Urinary bladder (tissue), 3 donors: ENCODE measurements at regions not wholly inside any gene's neighbourhood (a gene's known extent, or its start where the extent isn't known, plus 50 kb on each side); places are given as distances from the start of the nearest gene placed in this dataset.
"Not testable (repeated sequence)": the region's sequence is repeated elsewhere in the genome, so short reads cannot be mapped to it uniquely, and the experiment has no call there.

Experiments
- DNase-seq: peaks from one replicate; pipeline ENCODE4 v3.0.0-alpha.2; 2015; ENCODE audit errors: extremely low spot score
- H3K27ac ChIP-seq: one replicate; pipeline ENCODE4 v1.5.1; 2013; ENCODE audit warnings: low read depth, mild to moderate bottlenecking, moderate library complexity
- H3K36me3 ChIP-seq: one replicate; pipeline ENCODE4 v1.6.1; 2013; ENCODE audit warnings: mild to moderate bottlenecking, moderate library complexity; ENCODE audit not compliant: insufficient read depth
- H3K4me1 ChIP-seq: one replicate; pipeline ENCODE4 v1.6.1; 2013; ENCODE audit warnings: mild to moderate bottlenecking, moderate library complexity; ENCODE audit not compliant: insufficient read depth
- H3K4me3 ChIP-seq: one replicate; pipeline ENCODE4 v1.5.1; 2013; ENCODE audit warnings: low read depth, low read length
- WGBS: extraction: QIAGEN DNeasy Blood & Tissue Kit; methylation state at CpG from one replicate; pipeline ENCODE4 v1.1.7; 2013; 5-methylcytosine and 5-hydroxymethylcytosine counted together
- donor health status: healthy with polysubstance abuse.
- donor health status: healthy.

DNA sequence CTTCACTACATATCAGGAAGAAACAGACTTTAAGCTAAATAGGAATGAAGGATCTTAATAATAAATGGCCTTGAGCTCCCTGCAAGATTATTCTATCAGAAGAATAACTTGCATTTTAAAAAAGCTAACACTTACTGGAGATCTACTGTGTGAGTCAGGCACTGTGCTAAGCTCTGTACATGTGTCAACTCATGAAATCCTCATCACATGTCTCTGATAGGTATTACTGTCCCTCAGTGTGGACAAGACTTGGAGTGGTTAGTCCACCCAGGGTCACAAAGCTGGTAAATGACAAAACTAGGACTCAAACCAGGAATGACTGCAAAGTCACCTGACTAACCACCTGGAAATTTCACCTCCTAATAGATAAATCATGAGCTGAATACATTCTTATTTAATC, 57.1 kb upstream of the KCTD7 start:
- Histone ChIP-seq H3K27ac (no peak overlapping the region), H3K4me1 (no peaks in the 10 kb centered on the region), H3K4me3 (no peak overlapping the region), H3K36me3 (peaks cover 3% of the 10 kb centered on the region)
- DNase-seq: no peak

DNA sequence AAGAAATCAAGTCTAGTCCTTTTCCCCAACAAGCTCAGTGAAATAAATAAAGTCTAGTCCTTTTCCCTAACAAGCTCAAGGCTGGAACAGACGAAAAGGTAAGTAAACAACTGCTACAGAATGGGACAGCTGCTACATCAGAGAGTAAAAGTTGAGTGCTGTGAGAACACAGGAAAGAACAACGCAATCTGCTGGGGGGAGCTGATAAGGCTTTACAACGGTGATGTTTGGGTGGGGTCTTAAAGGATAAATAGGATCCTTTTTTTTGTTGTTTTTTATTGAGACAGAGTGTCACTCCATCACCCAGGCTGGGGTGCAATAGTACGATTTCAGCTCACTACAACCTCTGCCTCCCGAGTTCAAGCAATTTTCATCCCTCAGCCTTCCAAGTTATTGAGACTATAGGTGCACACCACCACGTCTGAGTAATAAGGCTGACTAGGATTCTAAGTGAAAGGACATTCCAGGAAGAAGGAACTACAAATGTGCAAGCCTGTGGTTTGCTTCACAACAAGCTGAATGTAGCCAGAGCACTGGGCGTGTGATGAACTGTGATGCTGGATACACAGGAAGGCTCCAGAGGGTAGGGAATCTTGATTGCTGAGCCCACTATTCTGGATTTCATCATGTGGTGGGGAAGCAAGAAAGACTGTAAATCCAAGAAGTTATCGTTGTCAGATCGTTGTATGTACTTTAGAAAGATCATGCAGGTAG, 54.7 kb upstream of the KCTD7 start:
- not testable (repeated sequence) for DNase-seq, H3K27ac ChIP-seq, H3K4me3 ChIP-seq, H3K36me3 ChIP-seq, H3K4me1 ChIP-seq
- WGBS: 82% methylated on average over 9 of the region's 9 CpGs

DNA sequence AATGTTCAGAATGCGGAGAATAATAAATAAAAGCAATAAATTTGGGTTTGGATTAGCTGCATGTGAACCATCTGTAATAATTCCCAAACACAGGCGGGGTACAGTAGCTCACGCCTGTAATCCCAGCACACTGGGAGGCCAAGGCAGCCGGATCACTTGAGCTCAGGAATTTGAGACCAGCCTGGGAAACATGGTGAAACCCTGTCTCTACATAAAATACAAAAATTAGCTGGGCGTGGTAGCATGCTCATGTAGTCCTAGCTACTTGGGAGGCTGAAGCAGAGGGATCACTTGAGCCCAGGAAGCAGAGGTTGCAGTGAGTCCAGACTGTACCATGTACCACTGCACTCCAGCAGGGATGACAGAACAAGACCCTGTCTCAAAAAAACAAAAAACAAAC, 53.9 kb upstream of the KCTD7 start:
- not testable (repeated sequence) for H3K36me3 ChIP-seq, H3K4me3 ChIP-seq, DNase-seq, H3K4me1 ChIP-seq, H3K27ac ChIP-seq
- 79% methylated on average over 5 of the region's 5 CpGs for WGBS

DNA sequence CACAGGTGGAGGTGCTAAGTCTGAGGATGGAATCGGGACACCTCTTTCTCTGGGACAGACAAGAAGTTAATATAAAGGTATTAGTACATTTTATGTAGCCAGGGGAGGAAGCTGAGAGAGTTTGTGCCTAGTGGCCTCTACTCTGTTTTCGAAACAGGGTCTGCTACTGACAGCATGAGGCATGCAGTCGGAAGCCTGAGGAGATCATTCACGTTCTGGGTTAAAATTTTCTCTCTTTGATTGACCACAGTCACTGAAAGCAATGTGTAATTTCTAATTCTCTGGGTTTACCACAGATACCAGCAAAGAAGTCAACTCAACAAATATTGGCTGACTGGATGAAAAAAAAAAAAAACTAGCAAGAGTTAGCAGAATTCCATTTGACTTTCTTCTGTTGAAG, 53.3 kb upstream of the KCTD7 start:
- H3K27ac ChIP-seq: no peak overlapping the region
- no peak for DNase-seq
- no peak overlapping the region for H3K4me3 ChIP-seq
- H3K4me1 ChIP-seq: no peaks in the 10 kb centered on the region
- peaks cover 3% of the 10 kb centered on the region for H3K36me3 ChIP-seq
- 90% methylated on average over 4 of the region's 4 CpGs for WGBS

DNA sequence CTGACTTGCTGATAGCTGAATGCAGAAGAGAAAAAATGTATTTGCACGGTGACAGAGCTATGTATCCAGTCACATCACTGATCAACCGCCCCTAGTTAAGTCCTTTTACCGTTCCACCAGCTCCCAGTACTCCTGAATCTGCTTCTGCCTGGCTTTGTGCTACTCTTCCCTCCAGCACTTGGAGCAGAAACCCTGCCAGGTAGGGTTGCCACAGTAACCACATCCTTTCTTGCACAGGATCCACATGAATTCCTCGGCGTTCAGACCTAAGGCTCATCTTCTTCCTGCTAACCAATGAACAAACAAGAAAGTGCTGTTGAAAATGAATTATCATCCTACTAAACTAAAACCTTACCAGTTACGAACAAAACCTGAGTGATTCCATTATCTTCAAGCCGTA, 52.0 kb upstream of the KCTD7 start:
- no peak overlapping the region for H3K4me3 ChIP-seq
- peaks cover 3% of the 10 kb centered on the region for H3K36me3 ChIP-seq
- H3K27ac ChIP-seq: no peak overlapping the region
- no peak for DNase-seq
- no peaks in the 10 kb centered on the region for H3K4me1 ChIP-seq
- WGBS: 79% methylated on average over 7 of the region's 7 CpGs
